CD4-positive, alpha-beta T cell treated with Interleukin-4 for 4 hours (primary cell): ENCODE measurements at regions not wholly inside any gene's neighbourhood (a gene's known extent, or its start where the extent isn't known, plus 50 kb on each side); places are given as distances from the start of the nearest gene placed in this dataset.

Experiments used
- DNase-seq: peaks from one replicate; pipeline ENCODE4 v3.0.0-alpha.2; 2020

GRCh38 chr4:13024147-13025105 lies 459.7 kb downstream of the RAB28 start:
- DNase-seq = no peak

GRCh38 chr4:13007802-13008470 lies 476.2 kb downstream of the RAB28 start:
- no peak for DNase-seq

GRCh38 chr4:12993923-12994322 lies 490.2 kb downstream of the RAB28 start:
- DNase-seq = no peak

- DNase-seq = no peak
These were observed 496.9 kb downstream of the RAB28 start for GRCh38 chr4:12987284-12987683.

- DNase-seq = no peak
These were observed 504.3 kb downstream of the RAB28 start for GRCh38 chr4:12979797-12980196.

- DNase-seq = no peak
These were observed 505.8 kb downstream of the RAB28 start for GRCh38 chr4:12978310-12978709.

- DNase-seq = no peak
These were observed 508.6 kb downstream of the RAB28 start for GRCh38 chr4:12975511-12975910.

GRCh38 chr4:12973522-12973921 lies 510.6 kb downstream of the RAB28 start:
- DNase-seq = no peak

GRCh38 chr4:12968345-12968744 lies 515.8 kb downstream of the RAB28 start:
- DNase-seq = no peak

GRCh38 chr4:12966726-12967125 lies 517.4 kb downstream of the RAB28 start:
- DNase-seq = no peak

GRCh38 chr4:12965334-12965733 lies 518.8 kb downstream of the RAB28 start:
- no peak for DNase-seq

GRCh38 chr4:12963912-12964311 lies 520.2 kb downstream of the RAB28 start:
- DNase-seq = no peak

GRCh38 chr4:12963291-12963690 lies 520.8 kb downstream of the RAB28 start:
- no peak for DNase-seq

GRCh38 chr4:12961713-12962112 lies 522.4 kb downstream of the RAB28 start:
- DNase-seq = no peak

GRCh38 chr4:12958436-12958835 lies 525.7 kb downstream of the RAB28 start:
- DNase-seq = no peak

- no peak for DNase-seq
These were observed 527.0 kb downstream of the RAB28 start for GRCh38 chr4:12957108-12957507.

GRCh38 chr4:12956026-12956425 lies 528.1 kb downstream of the RAB28 start:
- no peak for DNase-seq

GRCh38 chr4:12949719-12950490 lies 534.2 kb downstream of the RAB28 start:
- DNase-seq = no peak

GRCh38 chr4:12943069-12943468 lies 541.1 kb downstream of the RAB28 start:
- no peak for DNase-seq

GRCh38 chr4:12933760-12934221 lies 550.3 kb downstream of the RAB28 start:
- no peak for DNase-seq

GRCh38 chr4:12932203-12932788 lies 551.8 kb downstream of the RAB28 start:
- no peak for DNase-seq

GRCh38 chr4:12929784-12930183 lies 554.4 kb downstream of the RAB28 start:
- no peak for DNase-seq

GRCh38 chr4:12928751-12929150 lies 555.4 kb downstream of the RAB28 start:
- DNase-seq = no peak
